Stimulated activated naive CD8-positive, alpha-beta T cell treated with anti-CD3 and anti-CD28 coated beads, Interleukin-15, Interleukin-2, amounts not matched to agents 100 ng/mL and 50 ng/mL, for 24 hours (primary cell): ENCODE measurements at regions not wholly inside any gene's neighbourhood (a gene's known extent, or its start where the extent isn't known, plus 50 kb on each side); places are given as distances from the start of the nearest gene placed in this dataset.
"Not testable (repeated sequence)": the region's sequence is repeated elsewhere in the genome, so short reads cannot be mapped to it uniquely, and the experiment has no call there.

Experiments
- H3K27ac Mint-ChIP-seq: one replicate; pipeline ENCODE4 v1.8.0; 2021; ENCODE audit warnings: mild to moderate bottlenecking, mixed read lengths
- H3K27me3 Mint-ChIP-seq: one replicate; pipeline ENCODE4 v1.8.0; 2021; ENCODE audit warnings: mixed read lengths
- H3K36me3 Mint-ChIP-seq: one replicate; pipeline ENCODE4 v1.8.0; 2021; ENCODE audit warnings: low read depth, mixed read lengths
- H3K4me1 Mint-ChIP-seq: one replicate; pipeline ENCODE4 v1.8.0; 2021; ENCODE audit warnings: low read depth, mixed read lengths
- H3K4me3 Mint-ChIP-seq: one replicate; pipeline ENCODE4 v1.8.0; 2021; ENCODE audit warnings: mild to moderate bottlenecking, mixed read lengths
- H3K9me3 Mint-ChIP-seq: one replicate; pipeline ENCODE4 v1.8.0; 2021; ENCODE audit warnings: mixed read lengths

DNA sequence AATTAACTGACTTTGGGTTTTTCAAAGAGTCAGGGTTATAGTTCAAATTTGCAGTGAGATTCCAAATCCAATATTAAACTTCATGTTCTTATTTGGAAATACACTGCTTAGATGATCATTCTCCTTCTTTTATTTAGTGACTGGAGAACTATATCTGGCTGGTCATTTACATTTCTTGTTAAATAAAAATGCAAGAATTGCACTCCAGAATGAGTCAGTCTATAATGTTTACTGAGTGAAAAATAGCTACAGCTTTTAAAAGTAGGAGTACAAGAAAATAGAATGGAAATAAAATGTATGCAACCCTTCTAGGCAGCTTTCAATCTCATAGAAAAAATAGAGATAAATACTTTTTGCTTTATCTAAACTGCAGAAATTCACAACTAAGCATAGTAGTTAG, 54.5 kb upstream of the CD2AP start:
- no peak overlapping the region for H3K4me3 Mint-ChIP-seq
- no peak overlapping the region for H3K27ac Mint-ChIP-seq
- no peaks in the 10 kb centered on the region for H3K36me3 Mint-ChIP-seq
- H3K27me3 Mint-ChIP-seq = no peaks in the 10 kb centered on the region
- H3K9me3 Mint-ChIP-seq = no peaks in the 10 kb centered on the region
- H3K4me1 Mint-ChIP-seq = no peaks in the 10 kb centered on the region

DNA sequence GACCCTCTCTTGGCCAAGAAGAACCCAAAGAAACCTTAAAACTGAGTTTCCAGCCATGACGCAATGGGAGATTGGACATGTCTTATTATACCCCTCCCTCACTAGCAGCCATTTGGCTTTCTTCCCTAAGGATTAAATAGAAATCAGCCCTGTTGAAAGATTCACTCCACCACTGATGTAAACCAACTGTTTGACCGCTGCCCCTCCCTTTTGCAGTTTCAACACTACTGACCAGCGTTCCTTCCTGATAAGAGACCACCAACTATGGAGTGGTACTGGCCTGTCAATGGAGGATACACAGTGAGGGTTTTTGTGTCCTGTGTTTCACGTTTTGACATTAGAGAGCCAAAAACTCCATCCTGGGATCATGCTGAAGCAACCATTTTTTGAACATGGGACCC, 53.2 kb upstream of the CD2AP start:
- Mint-ChIP-seq H3K9me3 (peaks cover 5% of the 10 kb centered on the region), H3K27ac (no peak overlapping the region), H3K4me1 (no peaks in the 10 kb centered on the region), H3K36me3 (no peaks in the 10 kb centered on the region), H3K27me3 (no peaks in the 10 kb centered on the region), H3K4me3 (no peak overlapping the region)

DNA sequence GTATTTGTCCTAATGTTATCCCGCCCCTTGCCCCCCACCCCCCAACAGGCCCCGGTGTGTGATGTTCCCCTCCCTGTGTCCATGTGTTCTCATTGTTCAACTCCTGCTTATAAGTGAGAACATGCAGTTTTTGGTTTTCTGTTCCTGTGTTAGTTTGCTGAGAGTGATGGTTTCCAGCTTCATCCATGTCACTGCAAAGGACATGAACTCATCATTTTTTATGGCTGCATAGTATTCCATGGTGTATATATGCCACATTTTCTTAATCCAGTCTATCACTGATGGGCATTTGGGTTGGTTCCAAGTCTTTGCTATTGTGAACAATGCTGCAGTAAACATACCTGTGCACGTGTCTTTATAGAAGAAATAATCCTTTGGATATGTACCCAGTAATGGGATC, 51.9 kb upstream of the CD2AP start:
- H3K27ac Mint-ChIP-seq, H3K4me3 Mint-ChIP-seq, H3K4me1 Mint-ChIP-seq, H3K36me3 Mint-ChIP-seq, H3K27me3 Mint-ChIP-seq, H3K9me3 Mint-ChIP-seq: not testable (repeated sequence)

DNA sequence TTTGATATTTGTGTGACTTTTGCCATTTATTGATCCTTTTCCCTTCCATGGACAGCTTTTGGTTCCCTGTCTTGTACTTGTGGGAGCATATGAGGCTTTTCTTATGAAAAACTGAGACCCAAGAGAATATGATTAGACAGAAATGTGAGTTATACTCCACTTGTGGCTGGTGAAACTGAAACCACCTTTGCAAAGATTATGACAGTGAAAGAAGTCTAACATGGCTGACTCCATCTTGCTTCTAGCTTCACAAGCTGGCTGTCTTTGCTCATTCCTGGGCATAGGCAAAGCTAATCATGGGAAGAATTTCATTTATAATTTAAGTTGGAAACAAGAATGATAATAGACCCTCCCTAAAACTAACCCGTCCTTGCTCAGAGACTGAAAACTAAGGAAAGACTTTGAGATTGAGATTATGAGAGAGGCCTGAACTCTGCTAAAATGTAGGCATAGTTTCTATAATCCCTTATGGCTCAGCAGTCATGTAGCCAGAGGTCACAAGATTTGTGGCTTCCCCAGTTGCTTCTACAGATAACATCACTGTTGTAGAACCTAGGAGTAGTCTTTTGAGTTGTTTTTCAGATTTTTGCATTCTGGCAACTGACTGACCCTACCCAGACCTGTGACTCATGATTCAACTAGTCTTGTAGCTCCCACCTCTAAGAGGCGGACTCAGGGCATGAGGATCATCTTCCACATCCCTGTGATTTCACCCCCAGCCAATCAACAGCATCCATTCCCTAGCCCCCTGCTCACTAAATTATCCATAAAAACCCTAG, 50.9 kb upstream of the CD2AP start:
- no peaks in the 10 kb centered on the region for H3K27me3 Mint-ChIP-seq
- H3K36me3 Mint-ChIP-seq = no peaks in the 10 kb centered on the region
- H3K9me3 Mint-ChIP-seq = peaks cover 11% of the 10 kb centered on the region
- no peaks in the 10 kb centered on the region for H3K4me1 Mint-ChIP-seq
- H3K27ac Mint-ChIP-seq = no peak overlapping the region
- H3K4me3 Mint-ChIP-seq = no peak overlapping the region

DNA sequence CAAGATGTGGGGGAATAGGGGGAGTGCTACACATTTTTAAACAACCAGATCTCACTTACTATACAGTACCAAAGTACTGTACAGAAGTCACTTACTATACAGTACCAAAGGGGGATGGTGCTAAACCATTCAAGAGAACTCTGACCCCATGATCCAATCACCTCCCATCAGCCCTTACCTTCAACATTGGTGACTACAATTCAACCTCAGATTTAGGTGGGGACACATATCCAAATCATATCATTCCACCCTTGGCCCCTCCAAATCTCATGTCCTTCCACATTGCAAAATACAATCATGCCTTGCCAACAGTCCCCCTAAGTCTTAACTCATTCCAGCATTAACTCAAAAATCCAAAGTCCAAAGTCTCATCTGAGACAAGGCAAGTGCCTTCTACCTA, 49.9 kb upstream of the CD2AP start:
- Mint-ChIP-seq H3K36me3 (no peaks in the 10 kb centered on the region), H3K4me1 (no peaks in the 10 kb centered on the region), H3K4me3 (no peak overlapping the region), H3K27ac (no peak overlapping the region), H3K27me3 (no peaks in the 10 kb centered on the region), H3K9me3 (peaks cover 11% of the 10 kb centered on the region)
